Activated naive CD8-positive, alpha-beta T cell treated with anti-CD3 and anti-CD28 coated beads for 36 hours (primary cell): ENCODE measurements at regions not wholly inside any gene's neighbourhood (a gene's known extent, or its start where the extent isn't known, plus 50 kb on each side); places are given as distances from the start of the nearest gene placed in this dataset.
"Not testable (repeated sequence)": the region's sequence is repeated elsewhere in the genome, so short reads cannot be mapped to it uniquely, and the experiment has no call there.

Source experiments
- DNase-seq: peaks from one replicate; pipeline ENCODE4 v3.0.0; 2021
- H3K27ac Mint-ChIP-seq: one replicate; pipeline ENCODE4 v1.8.0; 2022; ENCODE audit warnings: mild to moderate bottlenecking, moderate library complexity, mixed read lengths
- H3K27me3 Mint-ChIP-seq: one replicate; pipeline ENCODE4 v1.8.0; 2022; ENCODE audit warnings: mild to moderate bottlenecking, mixed read lengths
- H3K36me3 Mint-ChIP-seq: one replicate; pipeline ENCODE4 v1.8.0; 2021; ENCODE audit warnings: mild to moderate bottlenecking, mixed read lengths
- H3K4me1 Mint-ChIP-seq: one replicate; pipeline ENCODE4 v1.8.0; 2021; ENCODE audit warnings: mixed read lengths
- H3K4me3 Mint-ChIP-seq: one replicate; pipeline ENCODE4 v1.8.0; 2022; ENCODE audit warnings: mild to moderate bottlenecking, moderate library complexity, mixed read lengths
- H3K9me3 Mint-ChIP-seq: one replicate; pipeline ENCODE4 v1.8.0; 2022; ENCODE audit warnings: mixed read lengths

DNA sequence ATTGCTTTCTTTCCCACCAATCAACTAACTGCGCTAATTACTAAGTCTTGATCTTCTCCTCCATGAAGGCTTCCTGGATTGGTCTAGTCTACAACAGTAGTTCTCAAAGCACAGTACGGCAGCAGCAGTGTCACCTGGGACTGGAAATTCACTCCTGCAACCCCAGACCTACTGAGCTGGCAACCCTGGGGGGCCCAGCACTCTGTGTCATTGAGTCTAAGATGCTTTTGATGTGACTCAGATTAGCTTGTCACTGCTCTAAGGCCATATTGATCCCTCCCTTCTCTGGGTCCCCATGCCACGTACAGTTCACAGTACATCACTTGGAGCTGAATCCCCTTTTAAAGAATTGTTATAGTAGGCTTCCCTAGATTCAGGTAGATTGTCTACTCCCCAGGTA, 65.7 kb upstream of the KMT2C start:
- no peak overlapping the region for H3K4me3 Mint-ChIP-seq
- H3K27me3 Mint-ChIP-seq, result no peaks in the 10 kb centered on the region
- H3K9me3 Mint-ChIP-seq, result no peaks in the 10 kb centered on the region
- DNase-seq, result no peak
- H3K4me1 Mint-ChIP-seq, result no peaks in the 10 kb centered on the region
- no peaks in the 10 kb centered on the region for H3K36me3 Mint-ChIP-seq
- no peak overlapping the region for H3K27ac Mint-ChIP-seq

DNA sequence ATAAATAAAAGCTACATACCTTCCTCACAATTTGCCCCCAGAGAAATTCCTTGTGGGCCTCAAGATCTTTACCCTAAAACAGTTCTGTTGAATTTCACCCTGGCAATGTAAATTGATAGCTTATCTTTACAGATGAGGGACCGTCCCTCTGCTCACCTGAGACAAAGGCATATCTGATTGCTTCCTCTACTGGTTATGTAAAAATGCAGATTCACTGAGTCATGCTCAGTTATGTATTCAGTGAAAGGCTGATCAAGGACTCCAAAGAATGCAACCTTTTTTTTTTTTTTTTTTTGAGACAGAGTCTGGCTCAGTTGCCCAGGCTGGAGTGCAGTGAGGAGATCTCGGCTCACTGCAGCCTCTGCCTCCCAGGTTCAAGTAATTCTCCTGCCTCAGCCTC, 64.2 kb upstream of the KMT2C start:
- DNase-seq, H3K4me3 Mint-ChIP-seq, H3K27ac Mint-ChIP-seq, H3K36me3 Mint-ChIP-seq, H3K4me1 Mint-ChIP-seq, H3K9me3 Mint-ChIP-seq, H3K27me3 Mint-ChIP-seq: not testable (repeated sequence)

DNA sequence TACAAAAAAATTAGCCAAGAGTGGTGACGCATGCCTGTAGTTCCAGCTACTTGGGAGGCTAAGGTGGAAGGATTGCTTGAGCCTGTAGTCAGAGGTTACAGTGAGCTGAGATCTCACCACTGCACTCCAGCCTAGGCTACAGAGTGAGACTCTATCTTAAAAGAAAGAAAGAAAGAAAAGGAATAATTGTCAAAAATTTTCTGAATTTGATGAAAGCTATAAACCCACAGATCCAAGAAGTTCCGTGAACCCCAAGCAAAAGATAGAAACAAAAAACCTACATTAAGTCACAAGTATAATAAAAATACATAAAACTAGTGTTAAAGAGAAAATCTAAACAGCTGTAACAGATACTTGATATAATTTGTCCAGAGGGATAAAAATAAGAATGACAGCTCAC, 60.1 kb upstream of the KMT2C start:
- no peaks in the 10 kb centered on the region for H3K4me1 Mint-ChIP-seq
- no peak overlapping the region for H3K4me3 Mint-ChIP-seq
- H3K27ac Mint-ChIP-seq, result no peak overlapping the region
- no peaks in the 10 kb centered on the region for H3K9me3 Mint-ChIP-seq
- no peaks in the 10 kb centered on the region for H3K36me3 Mint-ChIP-seq
- H3K27me3 Mint-ChIP-seq, result no peaks in the 10 kb centered on the region
- DNase-seq, result no peak

DNA sequence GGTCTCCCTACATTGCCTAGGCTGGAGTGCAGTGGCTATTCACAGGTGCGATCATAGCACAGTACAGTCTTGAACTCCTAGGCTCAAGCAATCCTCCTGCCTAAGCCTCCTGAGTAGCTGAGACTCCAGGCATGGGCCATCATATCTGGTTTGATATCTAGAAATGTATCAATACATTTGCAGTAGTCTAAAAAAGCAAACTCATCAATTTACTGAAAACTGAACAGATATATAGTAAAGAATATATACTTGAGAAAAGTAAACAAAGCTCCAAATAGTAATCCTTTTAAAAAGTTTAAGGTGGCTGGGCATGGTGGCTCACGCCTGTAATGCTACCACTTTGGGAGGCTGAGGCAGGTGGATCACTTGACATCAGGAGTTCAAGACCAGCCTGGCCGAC, 57.1 kb upstream of the KMT2C start:
- no peaks in the 10 kb centered on the region for H3K27me3 Mint-ChIP-seq
- no peak for DNase-seq
- H3K27ac Mint-ChIP-seq, result no peak overlapping the region
- H3K9me3 Mint-ChIP-seq, result no peaks in the 10 kb centered on the region
- H3K4me3 Mint-ChIP-seq, result no peak overlapping the region
- H3K36me3 Mint-ChIP-seq, result no peaks in the 10 kb centered on the region
- H3K4me1 Mint-ChIP-seq, result no peaks in the 10 kb centered on the region

DNA sequence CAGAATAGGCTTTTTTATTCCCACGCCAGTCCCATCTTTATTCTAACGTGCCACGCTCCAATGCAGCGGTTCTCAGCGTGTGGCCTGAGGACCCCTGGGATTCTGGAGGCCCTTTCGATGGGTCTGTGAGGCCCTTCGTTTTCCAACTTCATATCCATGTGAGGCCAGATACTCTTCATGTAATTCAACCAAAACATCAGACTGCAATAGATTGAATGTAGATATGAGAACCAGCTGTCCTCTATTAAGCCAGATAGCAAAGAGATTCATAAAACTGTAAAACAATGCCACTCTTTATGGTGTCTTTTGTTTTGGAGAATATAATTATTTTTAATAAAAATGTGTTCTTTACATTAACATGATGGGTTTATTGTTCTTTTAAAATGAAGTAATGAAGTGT, 53.2 kb upstream of the KMT2C start:
- Mint-ChIP-seq H3K4me1 (no peaks in the 10 kb centered on the region), H3K9me3 (no peaks in the 10 kb centered on the region), H3K36me3 (no peaks in the 10 kb centered on the region), H3K4me3 (no peak overlapping the region), H3K27me3 (no peaks in the 10 kb centered on the region), H3K27ac (no peak overlapping the region)
- DNase-seq, result no peak

DNA sequence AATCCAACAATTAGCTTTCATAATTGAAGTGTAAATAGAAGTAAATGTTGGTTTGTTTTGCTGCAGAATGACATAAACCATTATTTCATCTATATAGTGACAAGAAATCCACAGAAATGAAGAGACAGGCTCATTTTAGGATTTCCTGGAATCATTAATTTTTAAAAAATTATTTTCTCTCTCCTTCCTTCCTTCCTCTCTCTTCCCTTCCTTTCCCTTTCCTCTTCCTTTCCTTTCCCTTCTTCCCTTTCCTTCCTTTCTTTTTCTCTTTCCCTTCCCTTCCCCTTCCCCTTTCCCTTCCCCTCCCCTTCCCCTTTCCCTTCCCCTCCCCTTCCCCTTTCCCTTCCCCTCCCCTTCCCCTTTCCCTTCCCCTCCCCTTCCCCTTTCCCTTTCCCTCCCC, 51.2 kb upstream of the KMT2C start:
- H3K4me1 Mint-ChIP-seq, result no peaks in the 10 kb centered on the region
- H3K27me3 Mint-ChIP-seq, result no peaks in the 10 kb centered on the region
- H3K27ac Mint-ChIP-seq, result no peak overlapping the region
- DNase-seq, result no peak
- H3K9me3 Mint-ChIP-seq, result no peaks in the 10 kb centered on the region
- H3K4me3 Mint-ChIP-seq, result no peak overlapping the region
- H3K36me3 Mint-ChIP-seq, result no peaks in the 10 kb centered on the region

DNA sequence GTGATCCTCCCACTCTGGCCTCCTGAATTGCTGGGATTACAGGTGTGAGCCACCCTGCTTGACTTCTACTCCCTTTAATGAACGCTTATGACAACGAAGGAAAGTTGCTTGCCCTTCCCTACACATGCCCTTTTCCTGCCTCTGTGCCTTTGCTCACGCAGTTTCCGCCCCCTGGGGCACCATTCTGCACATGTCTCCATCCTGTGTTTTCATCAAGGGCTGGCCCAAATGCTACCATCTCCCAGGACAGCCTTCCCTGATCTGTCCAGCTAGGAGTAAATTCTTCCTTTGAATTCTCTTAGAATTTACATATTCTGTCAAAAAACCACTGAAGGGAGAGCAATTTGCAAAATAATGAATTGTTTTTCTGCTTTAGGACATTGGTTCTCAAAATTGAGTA, 50.0 kb upstream of the KMT2C start:
- Mint-ChIP-seq H3K4me1 (no peaks in the 10 kb centered on the region), H3K9me3 (no peaks in the 10 kb centered on the region), H3K27ac (no peak overlapping the region), H3K36me3 (no peaks in the 10 kb centered on the region), H3K27me3 (no peaks in the 10 kb centered on the region), H3K4me3 (no peak overlapping the region)
- no peak for DNase-seq
